Dermis microvascular lymphatic vessel endothelial cell (primary cell): ENCODE measurements at regions not wholly inside any gene's neighbourhood (a gene's known extent, or its start where the extent isn't known, plus 50 kb on each side); places are given as distances from the start of the nearest gene placed in this dataset.
"Not testable (repeated sequence)": the region's sequence is repeated elsewhere in the genome, so short reads cannot be mapped to it uniquely, and the experiment has no call there.

Experiments
- DNase-seq, 2 donors: peaks; one replicate each; pipeline versions ENCODE4 v3.0.0 to v3.0.0-alpha.2; 2010; ENCODE audit warnings: low read depth in 2 of 2

DNA sequence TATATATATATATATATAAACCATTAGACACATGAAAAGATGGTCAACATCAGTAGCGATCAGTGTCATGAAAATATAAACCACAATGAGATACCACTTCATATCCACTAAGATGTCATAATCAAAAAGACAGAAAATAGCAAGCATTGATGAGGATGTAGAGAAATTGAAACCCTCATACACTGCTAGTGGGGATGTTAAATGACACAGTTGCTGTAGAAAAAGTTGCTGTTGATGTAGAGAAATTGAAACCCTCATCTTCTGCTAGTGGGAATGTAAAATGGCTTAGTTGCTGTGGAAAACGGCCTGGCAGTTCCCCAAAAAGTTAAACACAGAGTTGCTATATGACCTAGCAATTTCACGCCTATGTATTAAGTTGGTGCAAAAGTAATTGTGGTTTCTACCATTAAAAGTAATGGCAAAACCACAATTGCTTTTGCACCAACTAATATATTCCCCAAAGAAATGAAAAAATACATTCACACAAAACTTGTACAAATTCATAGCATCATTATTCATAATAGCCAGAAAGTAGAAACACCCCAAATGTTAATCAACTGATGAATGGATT lies 120.5 kb upstream of the ZWINT start:
- no peak for DNase-seq

DNA sequence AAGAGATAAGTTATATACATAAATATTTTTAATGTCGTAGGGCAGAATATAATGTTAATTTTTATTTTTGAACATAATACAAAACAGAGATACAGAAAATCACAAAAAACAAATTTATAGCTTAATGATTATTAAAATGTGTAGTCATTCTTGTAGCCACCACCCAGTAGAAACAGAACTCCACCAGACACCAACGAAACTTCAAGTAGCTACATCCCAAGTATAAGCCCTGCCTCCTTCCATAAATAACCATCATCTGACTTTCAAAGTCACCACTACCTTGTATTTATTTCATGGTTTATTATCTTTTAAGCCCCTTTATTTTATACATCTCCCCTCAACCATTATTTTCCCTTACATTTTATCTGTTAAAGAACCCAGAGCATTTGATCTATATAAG lies 111.9 kb upstream of the ZWINT start:
- no peak for DNase-seq

DNA sequence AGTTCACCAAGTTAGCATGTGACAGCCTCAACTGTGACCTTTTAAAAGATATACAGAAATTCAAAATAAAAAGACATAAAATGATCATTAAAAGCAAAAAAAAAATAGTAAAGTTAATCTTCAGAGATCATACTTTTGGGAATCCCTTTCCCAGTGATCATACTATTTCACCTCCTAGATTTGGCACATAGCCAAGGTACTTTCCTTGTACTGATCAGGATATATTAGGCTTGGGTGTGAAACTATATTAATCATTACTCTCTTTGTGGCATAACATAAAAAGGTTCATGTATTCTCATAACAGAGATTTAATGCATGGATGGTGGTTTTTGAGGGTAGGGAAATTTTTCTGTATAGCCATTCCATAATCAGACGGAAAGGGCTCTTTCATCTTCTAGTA lies 109.6 kb upstream of the ZWINT start:
- DNase-seq: no peak

DNA sequence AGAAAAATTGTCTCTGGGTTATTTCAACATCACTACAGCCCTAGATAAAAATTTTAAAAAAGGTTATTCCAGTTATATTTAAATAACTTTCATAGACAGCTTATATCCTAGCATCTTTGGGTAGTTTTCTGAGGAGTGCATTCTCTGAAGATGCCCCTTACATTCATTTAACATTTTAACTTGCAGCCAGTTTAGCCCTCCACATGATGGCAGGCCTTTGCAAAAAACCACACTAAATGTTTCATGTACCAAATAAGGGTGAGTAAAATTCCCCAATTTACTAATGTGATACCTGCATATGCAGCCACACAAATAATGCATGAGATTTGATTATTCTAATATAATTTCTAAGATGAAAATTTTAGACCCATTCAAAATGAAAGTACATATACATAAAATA lies 108.4 kb upstream of the ZWINT start:
- no peak for DNase-seq

DNA sequence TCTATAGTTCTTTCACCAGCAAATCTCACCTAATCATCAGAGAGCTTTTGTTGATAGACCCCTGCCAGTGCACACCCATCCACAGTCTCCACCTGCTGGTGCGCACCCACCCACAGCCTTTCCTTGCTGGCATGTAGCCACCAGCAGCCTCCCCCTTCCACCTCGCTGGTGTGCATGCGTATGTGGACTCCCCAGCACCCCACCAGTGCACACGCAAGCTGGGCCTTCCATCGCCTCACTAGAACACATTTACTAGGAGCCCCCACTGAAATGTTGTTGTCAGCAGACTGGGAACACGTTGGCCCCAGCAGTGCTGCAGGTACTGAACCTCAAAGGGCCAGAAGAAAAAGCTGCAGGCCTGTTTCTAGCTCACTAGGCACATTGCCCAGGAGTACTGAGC lies 104.9 kb upstream of the ZWINT start:
- DNase-seq: no peak

DNA sequence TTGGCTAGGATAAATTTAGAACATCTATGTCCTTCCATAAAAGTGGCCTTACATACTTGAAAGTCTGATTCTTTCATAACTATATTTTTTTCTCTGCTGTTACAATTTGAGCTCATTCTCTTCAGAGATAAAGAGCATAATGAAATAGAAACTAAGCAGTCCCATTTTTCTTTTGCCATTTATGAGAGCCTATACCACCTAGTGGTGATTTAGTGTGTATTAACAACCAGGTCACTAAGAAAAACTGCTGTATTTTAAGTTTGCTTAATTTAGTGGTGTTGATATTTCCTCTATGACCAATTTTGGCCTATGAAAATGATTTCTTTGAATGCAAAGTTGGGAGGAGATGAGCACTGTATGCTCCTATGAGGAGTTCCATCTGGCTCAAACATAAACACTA lies 88.7 kb upstream of the ZWINT start:
- DNase-seq: no peak

DNA sequence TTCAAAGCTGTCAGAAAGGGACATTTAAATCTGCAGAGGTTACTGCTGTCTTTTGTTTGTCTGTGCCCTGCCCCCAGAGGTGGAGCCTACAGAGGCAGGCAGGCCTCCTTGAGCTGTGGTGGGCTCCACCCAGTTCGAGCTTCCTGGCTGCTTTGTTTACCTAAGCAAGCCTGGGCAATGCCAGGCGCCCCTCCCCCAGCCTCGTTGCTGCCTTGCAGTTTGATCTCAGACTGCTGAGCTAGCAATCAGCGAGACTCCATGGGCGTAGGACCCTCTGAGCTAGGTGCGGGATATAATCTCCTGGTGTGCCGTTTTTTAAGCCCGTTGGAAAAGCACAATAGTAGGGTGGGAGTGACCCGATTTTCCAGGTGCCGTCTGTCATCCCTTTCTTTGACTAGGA lies 86.6 kb upstream of the ZWINT start:
- not testable (repeated sequence) for DNase-seq

DNA sequence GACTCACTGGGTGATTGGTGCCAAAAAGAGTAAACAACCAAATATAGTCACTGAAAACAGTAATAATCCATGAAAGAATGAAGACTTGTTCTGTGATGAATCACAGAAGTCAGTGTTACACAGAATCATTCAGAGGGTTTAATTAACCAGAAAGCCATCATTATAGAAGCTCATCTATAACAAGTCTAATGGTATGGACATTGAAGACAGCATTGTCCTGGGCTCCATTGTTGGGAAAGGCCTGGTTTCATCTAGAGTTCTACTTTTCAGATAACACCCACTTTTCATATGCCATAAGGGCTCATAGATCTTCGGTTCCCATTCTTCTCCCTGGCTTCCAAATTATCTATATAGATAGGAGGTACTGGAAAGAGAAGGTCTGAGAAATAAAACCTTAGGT lies 80.3 kb upstream of the ZWINT start:
- not testable (repeated sequence) for DNase-seq
